GM20431 (cell line): ENCODE measurements at regions not wholly inside any gene's neighbourhood (a gene's known extent, or its start where the extent isn't known, plus 50 kb on each side); places are given as distances from the start of the nearest gene placed in this dataset.

Source experiments
- in situ Hi-C: fragments of 300-500 bp; cut with MseI, MboI; formaldehyde crosslinking; loops from one replicate; pipeline ENCODE4 v1.15.0; 2020; ENCODE audit warnings: low sequenced_read_pairs; ENCODE audit not compliant: unreplicated experiment

DNA sequence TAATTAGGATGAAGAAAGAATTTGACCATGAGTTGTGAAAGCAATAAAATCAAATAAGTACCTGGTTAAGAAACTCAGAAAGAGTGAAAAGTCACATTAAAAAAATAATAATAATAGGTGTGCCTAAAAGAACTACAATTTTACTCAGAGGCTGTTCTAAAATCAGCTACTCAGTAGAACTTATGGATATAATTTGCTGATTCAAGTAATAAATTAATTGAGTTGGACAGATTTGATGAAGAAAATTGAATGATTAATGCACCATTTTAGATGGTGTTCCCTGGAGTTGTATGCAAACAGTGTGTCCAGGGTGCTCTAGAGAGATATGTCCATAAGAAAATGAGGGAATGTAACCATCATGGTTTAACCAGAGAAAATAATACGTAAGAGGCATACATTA, 2852.5 kb downstream of the PCDH9 start:
- in situ Hi-C loops = no loop called here

DNA sequence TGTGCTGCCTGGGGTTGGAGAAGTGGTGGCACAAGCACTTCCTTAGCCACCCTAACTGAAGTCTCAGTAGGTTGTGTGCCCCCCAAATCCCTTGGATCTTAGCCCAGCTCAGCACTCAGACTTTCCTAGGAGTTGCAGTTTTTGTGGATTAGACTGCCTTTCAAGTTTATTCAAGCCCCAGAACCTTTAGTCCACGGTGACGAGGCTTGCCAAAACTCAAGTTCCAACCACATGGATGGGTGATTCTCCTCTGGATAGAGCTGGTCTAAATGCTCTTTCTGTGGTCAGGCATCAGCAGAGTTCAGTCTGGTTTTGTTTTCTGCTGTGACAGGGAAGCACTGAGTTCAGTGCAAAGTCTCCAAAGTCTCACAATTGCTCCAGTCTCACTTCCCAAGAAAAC, 2858.7 kb downstream of the PCDH9 start:
- in situ Hi-C loops = no loop called here

DNA sequence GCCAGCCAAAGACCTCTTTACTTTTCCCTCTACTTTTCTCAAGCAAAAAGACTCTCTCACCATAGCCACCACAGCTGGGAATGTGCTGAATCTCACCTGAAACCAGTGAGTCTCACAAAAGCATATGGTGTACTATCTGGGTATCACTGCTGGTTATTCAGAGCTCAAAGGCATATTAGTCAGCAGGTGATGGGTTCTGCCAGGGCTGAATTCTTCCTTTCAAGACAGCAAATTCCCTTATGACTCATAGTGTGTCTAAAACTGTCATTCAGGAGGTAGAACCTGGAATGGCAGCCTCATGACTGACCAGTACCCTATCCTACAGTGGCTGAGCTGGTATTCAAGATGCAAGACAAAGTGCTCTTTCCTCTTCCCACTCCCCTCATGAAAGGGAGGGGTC, 2859.1 kb downstream of the PCDH9 start:
- in situ Hi-C loops = no loop called here

DNA sequence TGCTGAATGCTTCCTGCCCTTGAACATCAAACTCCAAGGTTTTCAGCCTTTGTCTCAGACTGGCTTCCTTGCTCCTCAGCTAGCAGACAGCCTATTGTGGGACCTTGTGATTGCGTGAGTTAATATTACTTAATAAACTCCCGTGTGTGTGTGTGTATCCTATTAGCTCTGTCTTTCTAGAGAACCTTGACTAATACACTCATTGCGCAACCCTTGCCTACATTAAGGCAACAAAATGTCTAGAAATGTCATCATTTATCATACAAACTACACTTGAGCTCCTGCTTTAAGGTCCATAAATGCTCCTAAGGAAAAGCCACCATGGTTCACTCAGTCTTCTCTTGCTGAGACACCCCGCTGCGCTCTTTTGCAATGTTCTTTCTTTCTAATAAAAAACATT, 2861.0 kb downstream of the PCDH9 start:
- in situ Hi-C loops = no loop called here

DNA sequence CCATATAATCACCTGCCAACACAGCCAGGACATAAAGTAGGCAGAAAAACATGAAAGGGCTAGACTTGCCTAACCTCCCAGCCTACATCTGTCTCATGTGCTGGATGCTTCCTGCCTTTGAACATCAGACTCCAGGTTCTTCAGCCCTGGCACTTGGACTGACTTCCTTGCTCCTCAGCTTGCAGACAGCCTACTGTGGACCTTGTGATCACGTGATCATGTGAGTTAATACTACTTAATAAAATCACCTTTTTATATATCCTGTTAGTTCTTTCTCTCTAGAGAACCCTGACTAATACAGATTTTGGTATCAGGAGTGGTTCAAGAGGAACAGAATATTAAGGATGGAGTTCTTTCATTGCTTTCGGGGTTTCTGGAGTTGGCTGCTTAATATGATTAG, 2867.6 kb downstream of the PCDH9 start:
- in situ Hi-C loops = no loop called here

DNA sequence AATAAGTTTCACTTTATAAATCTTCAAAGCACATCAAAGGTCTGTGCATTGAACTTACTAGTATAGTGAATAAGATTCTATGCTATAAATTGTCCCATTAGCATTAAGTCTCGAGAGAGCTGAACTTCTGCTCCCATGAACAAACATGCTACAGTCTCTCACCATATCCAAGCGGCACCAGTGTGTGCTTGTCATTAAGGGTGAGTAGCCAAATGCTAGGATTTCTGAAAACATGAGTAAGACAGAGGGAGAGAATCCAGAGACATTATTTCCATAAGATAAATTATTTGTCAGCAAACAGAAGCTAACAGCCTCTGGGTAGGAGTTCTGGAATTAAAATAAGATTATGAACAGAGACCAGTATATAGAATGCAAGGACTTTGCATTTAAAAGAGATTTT, 2882.5 kb downstream of the PCDH9 start:
- in situ Hi-C loops = no loop called here

DNA sequence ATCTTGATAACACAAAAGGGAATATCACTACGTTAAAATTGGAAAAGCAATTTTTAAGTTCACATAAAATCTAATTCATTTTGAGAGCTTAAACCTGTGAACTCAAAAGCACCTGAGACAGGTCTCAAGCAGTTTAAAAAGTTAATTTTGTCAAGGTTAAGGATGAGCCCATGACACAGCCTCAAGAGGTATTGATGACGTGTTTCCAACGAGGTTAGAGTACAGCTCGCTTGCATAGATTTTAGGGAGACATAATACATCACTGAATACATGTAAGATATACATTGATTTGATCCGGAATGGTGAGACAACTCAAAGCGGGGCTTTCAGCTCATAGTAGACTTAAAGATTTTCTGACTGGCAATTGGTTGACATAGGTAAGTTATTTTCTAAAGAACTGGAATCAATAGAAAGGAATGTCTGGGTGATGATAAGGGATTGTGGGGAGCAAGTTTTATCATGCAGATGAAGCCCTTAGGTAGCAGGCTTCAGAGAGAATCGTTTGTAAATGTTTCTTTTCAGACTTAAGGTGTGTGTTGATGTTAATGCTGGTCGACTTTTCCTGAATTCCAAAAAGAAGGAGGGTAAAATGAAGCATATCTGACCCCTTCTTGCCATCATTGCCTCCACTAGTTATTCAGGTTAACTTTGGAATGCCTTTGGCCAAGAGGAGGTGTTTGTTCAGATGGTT, 2890.6 kb downstream of the PCDH9 start:
- in situ Hi-C loops = no loop called here

DNA sequence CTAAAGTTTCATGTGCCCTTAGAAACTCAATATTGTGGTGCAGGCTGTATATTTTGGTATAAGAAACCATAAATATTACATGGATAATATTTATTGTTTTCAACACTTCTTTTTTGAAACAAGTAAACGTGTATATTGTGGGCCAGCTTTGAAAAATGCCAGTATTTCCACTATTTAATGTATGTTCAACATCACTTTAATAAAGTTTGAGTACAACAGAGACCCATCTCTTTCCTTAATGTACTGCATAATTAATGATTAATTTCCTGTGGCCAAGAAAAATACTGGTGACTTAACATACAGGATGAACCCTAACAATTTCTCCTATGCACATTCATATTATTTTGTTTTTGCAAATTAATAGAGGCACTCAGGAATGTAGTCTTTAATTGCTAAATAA, 2891.5 kb downstream of the PCDH9 start:
- in situ Hi-C loops = no loop called here

DNA sequence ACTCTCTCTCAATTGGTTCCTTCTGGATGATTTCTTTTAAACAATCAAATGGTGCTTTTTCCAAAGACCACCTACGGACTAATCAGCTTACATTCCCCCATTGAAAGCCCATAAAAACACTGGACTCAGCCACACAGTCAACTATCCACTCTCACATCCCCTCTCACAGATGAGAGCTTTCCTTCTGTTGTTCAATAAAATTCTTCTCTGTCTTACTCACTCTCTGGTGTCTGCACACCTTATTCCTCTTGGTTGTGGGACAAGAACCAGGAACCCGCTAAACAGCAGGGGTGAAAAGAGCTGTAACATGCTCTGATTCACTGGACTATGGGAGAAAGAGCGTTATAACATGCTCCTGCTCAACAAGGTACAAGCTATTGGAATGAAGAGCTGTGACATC, 2896.2 kb downstream of the PCDH9 start:
- in situ Hi-C loops = no loop called here

DNA sequence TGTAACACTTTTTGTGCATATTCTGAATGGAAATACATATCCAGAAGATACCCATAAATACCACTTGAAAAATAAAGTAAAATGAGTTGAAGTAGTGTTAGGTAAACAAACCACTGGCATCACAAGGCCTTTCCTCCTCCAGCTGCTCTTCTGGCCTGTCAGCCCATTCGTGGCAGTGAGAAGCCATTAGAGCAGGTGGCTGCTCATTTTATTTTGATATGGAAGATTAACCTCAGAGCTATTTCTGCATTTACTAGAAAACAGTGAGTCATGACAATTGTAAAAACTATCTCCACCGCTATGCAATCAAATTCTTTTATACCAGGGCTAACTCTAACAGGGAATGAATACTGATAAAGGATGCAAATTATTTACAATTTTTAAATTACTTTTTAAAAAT, 2898.1 kb downstream of the PCDH9 start:
- in situ Hi-C loops = no loop called here

DNA sequence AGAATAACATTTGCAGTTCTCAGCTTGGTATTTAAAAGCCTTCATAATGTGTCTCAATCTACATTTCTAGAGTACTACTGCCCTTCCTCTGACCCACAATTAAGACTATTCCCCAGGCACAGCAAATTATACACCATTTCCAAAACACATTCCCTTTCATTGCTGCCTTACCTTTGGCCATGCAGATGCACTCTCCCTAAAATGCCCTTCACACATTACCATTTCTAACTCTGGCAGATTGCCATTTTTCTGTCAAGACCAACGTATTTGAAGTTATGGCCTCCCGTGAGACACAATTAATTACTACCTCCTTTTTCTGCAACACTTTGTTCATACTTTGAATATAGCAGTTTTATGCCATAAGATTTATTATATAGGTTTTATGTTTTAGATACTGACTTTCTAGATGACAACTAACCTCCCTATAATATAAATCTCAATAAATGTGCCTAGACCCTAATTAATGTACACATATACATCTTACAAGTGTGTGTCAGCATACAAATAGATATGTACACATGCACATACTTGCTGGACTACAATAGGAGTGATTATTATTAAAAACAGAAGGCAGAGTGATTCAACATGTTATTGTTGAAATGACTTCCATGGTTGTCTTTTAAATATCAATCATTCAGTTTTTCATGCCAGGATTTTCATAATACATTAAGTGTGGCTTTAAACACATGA, 2902.5 kb downstream of the PCDH9 start:
- in situ Hi-C loops = no loop called here

DNA sequence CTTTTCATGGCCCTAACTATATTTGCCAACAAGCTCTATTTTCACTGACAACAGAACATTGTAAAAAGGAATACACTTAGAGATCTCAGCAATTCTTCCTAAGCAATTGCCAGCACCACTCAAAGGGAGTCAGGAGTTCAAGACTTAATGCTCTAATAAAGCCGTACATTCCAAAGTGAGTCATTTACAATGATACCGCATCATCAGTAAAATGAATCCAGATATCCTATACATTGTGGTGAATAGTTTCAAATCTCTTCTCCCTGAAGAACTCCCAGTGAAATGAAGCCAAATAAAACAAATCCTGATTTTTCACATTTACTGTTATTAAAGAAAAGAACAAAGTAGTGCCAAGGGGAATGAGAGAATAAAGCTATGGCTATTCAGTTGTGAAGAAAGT, 2898.7 kb upstream of the PCDH20 start:
- in situ Hi-C loops = no loop called here

DNA sequence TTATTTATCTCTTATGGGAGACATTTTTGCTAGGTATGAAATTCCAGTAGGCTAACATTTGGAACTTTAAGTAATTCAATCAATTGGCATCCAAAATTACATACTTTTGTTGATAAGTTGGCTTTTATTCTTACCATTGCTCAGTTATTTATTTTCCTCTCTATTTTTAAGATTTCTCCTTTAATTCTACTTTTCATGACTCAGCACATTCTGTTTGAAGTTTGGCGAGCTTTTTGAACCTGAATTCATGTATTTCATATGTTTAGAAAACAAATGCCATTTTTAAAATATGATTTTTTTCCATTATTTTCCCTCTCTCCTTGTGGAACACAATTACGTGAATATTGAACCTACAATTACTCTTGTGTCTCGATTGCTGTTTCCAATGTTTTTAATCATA, 2896.3 kb upstream of the PCDH20 start:
- in situ Hi-C loops = no loop called here

DNA sequence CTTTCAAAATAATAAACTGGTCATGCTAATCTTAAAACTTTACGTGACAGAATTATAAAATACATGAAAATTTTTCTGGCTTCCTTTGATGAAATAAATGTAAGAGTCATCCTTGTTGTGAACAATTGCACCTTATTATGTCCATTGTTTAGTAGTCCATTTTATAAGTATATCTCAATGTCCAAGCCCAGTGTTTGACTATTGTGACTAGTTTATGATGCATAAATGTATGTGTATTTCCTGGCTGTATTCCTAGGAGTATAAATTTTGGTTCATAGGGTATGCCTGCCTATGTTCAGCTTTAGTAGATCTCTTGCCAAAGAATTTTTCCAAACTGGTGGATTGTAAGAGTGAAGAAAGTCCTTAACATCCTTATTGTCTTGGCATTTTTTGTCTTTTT, 2895.5 kb upstream of the PCDH20 start:
- in situ Hi-C loops = no loop called here

DNA sequence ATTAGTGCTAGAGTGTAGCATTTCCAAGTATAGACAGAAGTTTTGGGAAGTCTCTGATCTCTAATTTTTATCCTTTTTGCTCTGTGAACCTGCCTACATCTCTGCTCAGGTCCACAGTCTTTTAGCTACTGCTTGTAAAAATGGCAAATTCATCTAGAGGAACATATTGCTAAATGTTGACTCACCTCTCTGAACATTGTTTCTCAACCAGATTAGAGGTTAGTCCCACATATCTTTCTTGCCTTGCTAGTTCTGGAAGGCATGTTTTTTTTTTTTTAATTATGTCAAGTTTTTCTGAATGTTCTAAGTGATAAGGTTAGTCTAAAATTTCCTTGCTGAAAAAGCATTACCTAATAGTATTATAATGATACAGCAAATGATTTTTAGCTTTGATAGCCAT, 2889.6 kb upstream of the PCDH20 start:
- in situ Hi-C loops = no loop called here

DNA sequence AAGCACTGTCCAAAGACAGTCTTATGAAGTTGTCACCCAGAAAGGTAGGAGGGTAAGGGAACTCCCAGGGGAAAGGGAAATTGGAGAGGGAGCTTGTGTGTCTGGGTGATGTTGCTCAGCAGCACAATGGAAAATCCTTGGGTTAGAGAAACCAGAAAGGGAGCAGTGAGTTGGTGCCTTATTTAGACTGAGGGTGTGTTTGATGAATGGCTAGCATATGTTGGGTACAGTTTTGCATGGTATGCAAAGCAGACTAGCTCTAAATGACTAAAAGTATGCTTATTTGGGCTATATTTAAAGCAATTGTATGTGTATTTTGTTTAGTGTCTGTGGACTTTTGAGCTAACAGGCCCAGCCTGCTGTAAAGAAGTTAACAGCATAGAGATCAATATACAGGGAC, 2884.6 kb upstream of the PCDH20 start:
- in situ Hi-C loops = no loop called here

DNA sequence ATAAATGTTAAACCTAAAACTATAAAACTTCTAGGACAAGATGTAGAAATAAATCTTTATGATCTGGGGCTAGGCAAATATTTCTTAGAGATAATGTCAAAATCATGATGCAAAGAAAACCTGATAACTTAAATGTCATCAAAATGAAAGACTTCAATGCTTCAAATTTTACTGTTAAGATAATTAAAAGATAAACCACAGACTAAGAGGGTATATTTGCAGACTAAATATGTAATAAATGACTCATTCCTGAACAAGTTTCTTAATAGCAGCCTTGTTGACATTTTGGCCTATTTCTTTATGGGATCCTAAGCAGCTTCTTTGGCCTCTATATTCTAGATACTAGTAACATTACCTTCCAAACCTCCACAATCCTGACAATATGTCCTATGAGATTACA, 2878.3 kb upstream of the PCDH20 start:
- in situ Hi-C loops = no loop called here

DNA sequence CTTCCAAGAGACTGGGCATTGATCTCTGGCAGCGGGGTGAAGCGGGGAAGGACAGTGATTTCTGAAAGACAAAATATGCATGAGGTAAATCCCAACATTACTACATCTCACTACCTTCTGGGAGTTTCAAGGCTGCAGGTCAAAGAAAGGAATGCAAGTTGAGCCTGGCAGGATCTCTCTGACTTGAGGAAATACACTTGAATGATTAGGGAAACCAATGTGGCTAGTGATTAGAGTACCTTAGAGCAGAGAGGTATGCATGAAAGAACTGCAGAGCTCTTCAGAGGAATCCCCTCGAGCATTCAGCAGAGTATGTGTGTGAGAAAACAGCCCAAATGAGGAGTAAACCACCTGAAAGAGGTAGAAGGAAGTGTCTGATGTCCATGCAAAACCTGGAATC, 2874.1 kb upstream of the PCDH20 start:
- in situ Hi-C loops = no loop called here

DNA sequence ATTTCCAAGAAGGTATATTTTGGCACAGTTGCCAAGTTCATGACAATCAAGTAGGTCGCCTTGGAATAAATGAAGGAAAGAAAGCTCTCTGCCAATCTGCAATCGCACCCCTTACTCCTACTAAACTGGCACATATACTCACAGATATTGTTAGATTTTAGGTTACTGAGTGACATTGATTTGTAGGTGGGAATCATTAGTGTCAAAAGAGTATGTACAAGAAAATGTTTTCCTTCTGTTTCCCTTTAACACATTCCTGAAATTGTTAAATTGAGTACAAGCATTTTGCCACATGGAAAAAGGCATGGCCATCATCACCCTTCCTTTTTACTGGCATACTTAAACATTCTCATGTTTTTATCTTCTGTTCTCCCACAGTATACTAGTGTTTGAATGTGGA, 2868.3 kb upstream of the PCDH20 start:
- in situ Hi-C loops = no loop called here

DNA sequence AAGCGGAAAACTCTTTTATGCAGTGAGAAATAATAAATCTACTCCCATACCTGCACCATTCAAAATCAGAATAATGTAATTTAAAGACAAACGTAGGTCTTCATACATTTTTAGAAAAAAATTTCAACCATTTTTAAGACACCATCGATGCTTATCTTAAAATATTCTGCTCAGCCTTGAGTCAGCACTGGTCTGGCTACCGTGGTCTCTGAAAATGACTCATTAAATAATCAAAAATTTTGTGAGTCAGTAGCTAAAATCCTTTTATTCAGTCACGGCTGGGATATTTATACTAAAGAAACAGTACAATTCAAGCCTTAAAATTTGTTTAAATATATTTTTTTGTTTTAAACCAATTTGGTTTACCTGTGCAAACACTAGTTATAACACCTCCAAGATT, 2862.8 kb upstream of the PCDH20 start:
- in situ Hi-C loops = no loop called here

DNA sequence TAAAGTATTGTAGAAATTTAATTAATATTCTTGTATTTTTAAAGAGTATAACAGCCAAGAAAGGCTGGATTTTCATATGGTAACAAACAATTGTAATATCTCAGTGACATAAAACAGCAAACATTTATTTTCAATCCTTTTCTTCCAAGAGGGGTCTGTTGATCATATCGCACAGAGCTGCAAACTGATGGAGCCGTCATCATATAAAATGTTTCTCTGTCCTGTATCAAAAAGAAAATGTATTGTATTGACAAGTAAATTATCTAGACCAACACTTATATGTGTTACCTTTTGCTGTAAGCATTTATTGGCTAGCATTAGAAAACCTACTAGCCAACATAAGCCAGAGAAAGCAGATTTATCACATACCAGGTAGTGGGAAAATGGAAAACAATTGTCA, 2861.4 kb upstream of the PCDH20 start:
- in situ Hi-C loops = no loop called here

DNA sequence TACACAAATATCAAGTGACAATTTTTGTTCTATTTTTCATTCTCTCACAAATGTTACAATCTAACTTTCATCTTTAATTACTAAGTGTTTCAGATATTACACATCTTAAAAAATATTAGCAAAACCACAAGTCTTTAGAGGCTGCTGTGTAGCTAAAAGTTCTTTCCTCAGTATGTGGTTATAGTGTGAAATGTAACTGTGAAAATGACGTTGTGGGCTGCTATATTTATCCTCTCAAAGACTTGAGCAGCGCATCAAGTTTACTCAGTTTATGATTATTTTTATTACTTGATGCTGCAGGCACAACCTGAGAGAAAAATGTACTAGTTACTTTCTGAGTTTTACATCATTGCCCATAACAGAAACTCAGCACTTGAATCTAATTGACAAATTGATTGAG, 2860.6 kb upstream of the PCDH20 start:
- in situ Hi-C loops = no loop called here
